ENCODE measurements at regions not wholly inside any gene's neighbourhood (a gene's known extent, or its start where the extent isn't known, plus 50 kb on each side); places are given as distances from the start of the nearest gene placed in this dataset.

GRCh38 chr17:77738751-77739531 is 219.6 kb upstream of the TNRC6C start:
- DNase-seq (ENCODE audit: low spot score): no peak
- TF ChIP-seq, protein P1, sequence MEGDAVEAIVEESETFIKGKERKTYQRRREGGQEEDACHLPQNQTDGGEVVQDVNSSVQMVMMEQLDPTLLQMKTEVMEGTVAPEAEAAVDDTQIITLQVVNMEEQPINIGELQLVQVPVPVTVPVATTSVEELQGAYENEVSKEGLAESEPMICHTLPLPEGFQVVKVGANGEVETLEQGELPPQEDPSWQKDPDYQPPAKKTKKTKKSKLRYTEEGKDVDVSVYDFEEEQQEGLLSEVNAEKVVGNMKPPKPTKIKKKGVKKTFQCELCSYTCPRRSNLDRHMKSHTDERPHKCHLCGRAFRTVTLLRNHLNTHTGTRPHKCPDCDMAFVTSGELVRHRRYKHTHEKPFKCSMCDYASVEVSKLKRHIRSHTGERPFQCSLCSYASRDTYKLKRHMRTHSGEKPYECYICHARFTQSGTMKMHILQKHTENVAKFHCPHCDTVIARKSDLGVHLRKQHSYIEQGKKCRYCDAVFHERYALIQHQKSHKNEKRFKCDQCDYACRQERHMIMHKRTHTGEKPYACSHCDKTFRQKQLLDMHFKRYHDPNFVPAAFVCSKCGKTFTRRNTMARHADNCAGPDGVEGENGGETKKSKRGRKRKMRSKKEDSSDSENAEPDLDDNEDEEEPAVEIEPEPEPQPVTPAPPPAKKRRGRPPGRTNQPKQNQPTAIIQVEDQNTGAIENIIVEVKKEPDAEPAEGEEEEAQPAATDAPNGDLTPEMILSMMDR (IDR thresholded peaks at IDR 0.05; ENCODE audit: borderline replicate concordance, control extremely low read depth, extremely low read depth, insufficient read depth, missing control alignments): no peak
- in situ Hi-C loops (cut with MboI; ENCODE audit: low sequenced_read_pairs, unreplicated experiment): no loop called here

GRCh38 chr17:77740481-77740880 is 218.0 kb upstream of the TNRC6C start:
- DNase-seq (ENCODE audit: low spot score): no peak
- in situ Hi-C loops (cut with MboI; ENCODE audit: low sequenced_read_pairs, unreplicated experiment): no loop called here
- TF ChIP-seq, protein P1 (IDR thresholded peaks at IDR 0.05; ENCODE audit: borderline replicate concordance, control extremely low read depth, extremely low read depth, insufficient read depth, missing control alignments): no peak

- TF ChIP-seq, protein P1 (IDR thresholded peaks at IDR 0.05; ENCODE audit: borderline replicate concordance, control extremely low read depth, extremely low read depth, insufficient read depth, missing control alignments): peak; percentile 20
- no peak for DNase-seq (ENCODE audit: low spot score)
- in situ Hi-C loops (cut with MboI; ENCODE audit: low sequenced_read_pairs, unreplicated experiment): no loop called here
Measured at GRCh38 chr17:77741109-77741508, 217.4 kb upstream of the TNRC6C start.

GRCh38 chr17:77742579-77742978 is 215.9 kb upstream of the TNRC6C start:
- TF ChIP-seq, protein P1 (IDR thresholded peaks at IDR 0.05; ENCODE audit: borderline replicate concordance, control extremely low read depth, extremely low read depth, insufficient read depth, missing control alignments): no peak
- in situ Hi-C loops (cut with MboI; ENCODE audit: low sequenced_read_pairs, unreplicated experiment): no loop called here
- no peak for DNase-seq (ENCODE audit: low spot score)

DNA sequence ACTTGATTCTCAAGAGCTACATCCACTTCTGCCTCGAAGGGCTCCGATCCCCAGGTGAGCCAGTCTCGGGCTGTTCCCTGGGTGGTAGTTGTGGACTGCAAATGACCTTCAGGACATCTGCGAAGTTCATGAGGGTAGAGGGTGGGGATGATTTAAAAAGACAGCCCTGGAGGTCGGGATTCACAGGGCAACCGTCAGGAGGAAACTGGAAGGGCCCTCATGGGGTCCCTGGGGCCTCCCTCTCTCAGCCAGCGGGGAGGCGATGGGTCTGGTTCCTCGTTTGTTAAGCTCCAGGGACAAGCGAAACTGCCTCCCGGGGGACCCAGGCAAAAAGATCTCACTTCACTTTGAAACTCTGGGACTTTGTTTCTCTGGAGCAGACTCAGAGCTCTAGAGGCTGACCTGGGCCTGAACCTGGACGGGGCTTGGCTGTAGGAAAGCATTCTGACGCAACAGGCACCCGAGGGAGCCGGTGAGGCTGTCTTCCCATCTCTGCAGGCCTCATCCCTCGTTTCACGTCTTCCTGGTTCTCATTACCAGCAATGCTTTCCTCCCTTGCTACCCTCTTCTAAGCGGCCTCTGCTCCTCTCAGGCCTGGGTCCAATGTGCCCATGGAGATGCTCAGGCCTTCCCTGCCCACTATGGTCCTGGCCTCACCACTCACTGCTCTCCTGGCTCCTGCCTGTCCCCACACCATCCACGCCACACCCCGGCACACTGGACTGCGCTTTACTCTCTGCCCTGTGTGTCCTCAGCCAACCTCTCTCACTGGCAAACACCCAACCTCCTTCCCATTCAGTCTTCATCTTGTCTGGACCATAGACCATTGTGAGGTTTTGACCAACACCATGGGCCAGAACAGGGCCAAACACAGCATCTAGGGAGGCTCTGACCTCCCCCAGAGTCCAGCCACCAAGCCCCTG is 214.2 kb upstream of the TNRC6C start:
- in situ Hi-C loops (cut with MboI; ENCODE audit: low sequenced_read_pairs, unreplicated experiment): no loop called here
- TF ChIP-seq, protein P1 (IDR thresholded peaks at IDR 0.05; ENCODE audit: borderline replicate concordance, control extremely low read depth, extremely low read depth, insufficient read depth, missing control alignments): no peak
- no peak for DNase-seq (ENCODE audit: low spot score)

DNA sequence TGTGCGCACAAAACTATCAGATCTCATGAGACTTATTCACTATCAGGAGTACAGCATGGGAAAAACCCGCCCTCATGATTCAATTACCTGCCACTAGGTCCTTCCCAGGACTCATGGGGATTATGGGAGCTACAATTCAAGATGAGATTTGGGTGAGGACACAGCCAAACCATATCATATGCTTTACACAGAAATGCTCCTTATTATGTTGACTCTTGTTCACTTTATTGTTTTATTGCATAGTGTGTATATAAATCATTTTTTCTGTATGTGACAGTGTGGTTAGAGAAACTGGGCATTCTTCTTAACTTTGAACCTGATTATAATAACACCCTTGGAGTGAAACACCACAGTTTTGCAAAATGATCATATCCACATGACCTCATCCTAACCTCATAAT is 212.8 kb upstream of the TNRC6C start:
- in situ Hi-C loops (cut with MboI; ENCODE audit: low sequenced_read_pairs, unreplicated experiment): no loop called here
- TF ChIP-seq, protein P1 (IDR thresholded peaks at IDR 0.05; ENCODE audit: borderline replicate concordance, control extremely low read depth, extremely low read depth, insufficient read depth, missing control alignments): no peak
- no peak for DNase-seq (ENCODE audit: low spot score)
